AG09309 (cell line): ENCODE measurements at regions not wholly inside any gene's neighbourhood (a gene's known extent, or its start where the extent isn't known, plus 50 kb on each side); places are given as distances from the start of the nearest gene placed in this dataset.

Experiments
- DNase-seq: peaks from one replicate; pipeline ENCODE4 v3.0.0-alpha.2; 2010; ENCODE audit warnings: low read depth
- H3K4me3 ChIP-seq: 2 replicates; pipeline ENCODE4 v1.5.1; 2011; ENCODE audit warnings: mild to moderate bottlenecking, low read depth, low read length, moderate library complexity; ENCODE audit not compliant: control insufficient read depth
- CTCF ChIP-seq: IDR thresholded peaks from 2 replicates; pipeline ENCODE4 v1.5.1; 2011; ENCODE audit warnings: mild to moderate bottlenecking, low read depth, low read length, inconsistent platforms; ENCODE audit not compliant: insufficient read depth, control insufficient read depth; ENCODE audit errors: missing control alignments

- TF ChIP-seq CTCF, result no peak
- no peak overlapping the region for H3K4me3 ChIP-seq
- DNase-seq, result no peak
Observed at GRCh38 chr13:64099994-64100393, 2684.3 kb upstream of the PCDH20 start.

- no peak for DNase-seq
- TF ChIP-seq CTCF, result no peak
- no peak overlapping the region for H3K4me3 ChIP-seq
Observed at GRCh38 chr13:64090311-64090710, 2674.7 kb upstream of the PCDH20 start.

- H3K4me3 ChIP-seq, result no peak overlapping the region
- DNase-seq, result no peak
- TF ChIP-seq CTCF, result no peak
Observed at GRCh38 chr13:64088491-64088890, 2672.8 kb upstream of the PCDH20 start.

- no peak overlapping the region for H3K4me3 ChIP-seq
- no peak for DNase-seq
- TF ChIP-seq CTCF, result no peak
Observed at GRCh38 chr13:64087624-64088023, 2672.0 kb upstream of the PCDH20 start.

GRCh38 chr13:64083811-64084210 is 2668.2 kb upstream of the PCDH20 start:
- TF ChIP-seq CTCF, result no peak
- DNase-seq, result no peak
- no peak overlapping the region for H3K4me3 ChIP-seq

- no peak for TF ChIP-seq CTCF
- DNase-seq, result no peak
- no peak overlapping the region for H3K4me3 ChIP-seq
Observed at GRCh38 chr13:64083396-64083795, 2667.7 kb upstream of the PCDH20 start.

- no peak for DNase-seq
- TF ChIP-seq CTCF, result no peak
- H3K4me3 ChIP-seq, result no peak overlapping the region
Observed at GRCh38 chr13:64078480-64078936, 2662.9 kb upstream of the PCDH20 start.
